ENCODE measurements at regions not wholly inside any gene's neighbourhood (a gene's known extent, or its start where the extent isn't known, plus 50 kb on each side); places are given as distances from the start of the nearest gene placed in this dataset.

DNA sequence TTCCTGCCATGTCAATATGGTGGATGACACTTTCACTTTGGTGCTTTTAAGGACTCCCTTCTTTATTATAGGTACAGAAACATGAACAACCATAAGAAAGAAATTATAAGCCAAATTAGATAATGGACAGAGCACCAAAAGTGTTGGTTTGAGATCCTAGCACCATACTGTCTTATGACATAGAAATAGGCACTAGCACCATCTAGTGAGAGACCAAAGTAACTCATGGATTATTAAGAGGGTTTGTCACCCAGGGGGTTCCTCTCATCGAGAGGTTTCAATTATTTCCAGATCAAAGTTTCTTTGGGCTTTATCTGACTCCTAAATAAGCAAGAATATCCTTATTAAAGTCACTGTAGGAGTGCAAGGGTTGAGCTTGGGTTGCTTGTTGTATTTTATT lies 153.0 kb upstream of the DIO2 start:
- intact Hi-C loops (cut with DNase I; ENCODE audit: low total_unique reads) = no loop called here

DNA sequence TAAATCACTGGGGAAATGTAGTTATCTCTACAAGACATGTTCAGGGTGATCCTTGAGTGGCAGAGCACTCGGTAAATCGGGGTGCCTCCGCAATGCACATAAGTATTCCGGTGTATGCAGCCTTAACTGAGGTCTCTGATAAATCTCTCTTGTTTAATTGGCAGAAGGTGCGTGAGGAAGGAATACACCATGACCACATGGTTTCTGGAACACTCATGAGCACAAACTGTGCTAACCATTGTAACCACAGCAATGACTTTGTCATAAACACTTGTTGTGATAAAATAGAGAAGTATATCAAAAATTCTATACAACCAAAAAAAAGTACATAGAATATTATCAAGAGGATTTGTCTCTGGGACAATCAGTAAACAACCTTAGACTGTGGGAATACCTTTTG lies 146.8 kb upstream of the DIO2 start:
- intact Hi-C loops (cut with DNase I; ENCODE audit: low total_unique reads) = no loop called here
- no peak for DNase-seq
- WGBS, 5 donors = 73 to 95% (median 84%) methylated on average over 5 of the region's 5 CpGs
- no peaks in the 10 kb centered on the region for H3K27me3 ChIP-seq
- no peaks in the 10 kb centered on the region for H3K36me3 ChIP-seq
- H3K9me3 ChIP-seq = no peaks in the 10 kb centered on the region
- no peaks in the 10 kb centered on the region for H3K4me1 ChIP-seq
- H3K27ac ChIP-seq = no peak overlapping the region
- TF ChIP-seq, protein P1, sequence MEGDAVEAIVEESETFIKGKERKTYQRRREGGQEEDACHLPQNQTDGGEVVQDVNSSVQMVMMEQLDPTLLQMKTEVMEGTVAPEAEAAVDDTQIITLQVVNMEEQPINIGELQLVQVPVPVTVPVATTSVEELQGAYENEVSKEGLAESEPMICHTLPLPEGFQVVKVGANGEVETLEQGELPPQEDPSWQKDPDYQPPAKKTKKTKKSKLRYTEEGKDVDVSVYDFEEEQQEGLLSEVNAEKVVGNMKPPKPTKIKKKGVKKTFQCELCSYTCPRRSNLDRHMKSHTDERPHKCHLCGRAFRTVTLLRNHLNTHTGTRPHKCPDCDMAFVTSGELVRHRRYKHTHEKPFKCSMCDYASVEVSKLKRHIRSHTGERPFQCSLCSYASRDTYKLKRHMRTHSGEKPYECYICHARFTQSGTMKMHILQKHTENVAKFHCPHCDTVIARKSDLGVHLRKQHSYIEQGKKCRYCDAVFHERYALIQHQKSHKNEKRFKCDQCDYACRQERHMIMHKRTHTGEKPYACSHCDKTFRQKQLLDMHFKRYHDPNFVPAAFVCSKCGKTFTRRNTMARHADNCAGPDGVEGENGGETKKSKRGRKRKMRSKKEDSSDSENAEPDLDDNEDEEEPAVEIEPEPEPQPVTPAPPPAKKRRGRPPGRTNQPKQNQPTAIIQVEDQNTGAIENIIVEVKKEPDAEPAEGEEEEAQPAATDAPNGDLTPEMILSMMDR (IDR thresholded peaks at IDR 0.05) = no peak
- TF ChIP-seq EP300 (IDR thresholded peaks at IDR 0.05) (no peak), POLR2AphosphoS5 (IDR thresholded peaks at IDR 0.05) (no peak), POLR2A (IDR thresholded peaks at IDR 0.05) (no peak)
- H3K4me3 ChIP-seq = no peak overlapping the region

More for the DNA sequence above, 153.0 kb upstream of the DIO2 start:
- H3K27me3 ChIP-seq = no peaks in the 10 kb centered on the region
- no peaks in the 10 kb centered on the region for H3K9me3 ChIP-seq
- DNase-seq = no peak
- WGBS, 5 donors = 38 to 65% (median 49%) methylated on average over 1 of the region's 1 CpG
- H3K36me3 ChIP-seq = no peaks in the 10 kb centered on the region
- H3K4me3 ChIP-seq = no peak overlapping the region
- H3K4me1 ChIP-seq = no peaks in the 10 kb centered on the region
- TF ChIP-seq, protein P1 (IDR thresholded peaks at IDR 0.05) = no peak
- TF ChIP-seq EP300 (IDR thresholded peaks at IDR 0.05) = no peak
- TF ChIP-seq POLR2A (IDR thresholded peaks at IDR 0.05) = no peak
- no peak for TF ChIP-seq POLR2AphosphoS5 (IDR thresholded peaks at IDR 0.05)
- H3K27ac ChIP-seq = no peak overlapping the region

DNA sequence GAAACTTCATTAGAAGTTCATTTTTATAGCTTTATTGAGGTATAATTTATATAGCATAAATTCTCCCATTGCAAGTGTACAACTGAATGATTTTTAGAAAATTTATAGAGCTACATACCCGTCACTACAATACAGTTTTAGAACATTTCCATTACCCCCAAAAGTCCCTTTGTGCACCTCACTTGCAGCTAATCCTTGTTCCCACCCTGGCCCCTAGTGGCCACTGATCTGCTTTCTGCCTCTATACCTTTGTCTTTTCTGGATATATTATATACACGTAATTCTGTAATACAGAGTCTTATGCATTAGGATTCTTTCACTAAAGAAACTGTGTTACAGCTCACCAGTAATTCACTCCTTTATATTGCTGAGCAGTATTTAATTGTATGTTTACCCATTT lies 145.1 kb upstream of the DIO2 start:
- no peaks in the 10 kb centered on the region for H3K4me1 ChIP-seq
- TF ChIP-seq, protein P1 (IDR thresholded peaks at IDR 0.05) = peak in 1 of 7 experiments; percentile 18
- no peak for TF ChIP-seq POLR2AphosphoS5 (IDR thresholded peaks at IDR 0.05)
- H3K27ac ChIP-seq = no peak overlapping the region
- H3K27me3 ChIP-seq = no peaks in the 10 kb centered on the region
- no peaks in the 10 kb centered on the region for H3K36me3 ChIP-seq
- no peak overlapping the region for H3K4me3 ChIP-seq
- H3K9me3 ChIP-seq = no peaks in the 10 kb centered on the region
- intact Hi-C loops (cut with DNase I; ENCODE audit: low total_unique reads) = no loop called here
- peak in 1 of 2 donors; percentile 10 for DNase-seq
- 64 to 88% (median 75%) methylated on average over 2 of the region's 2 CpGs for WGBS, 5 donors

DNA sequence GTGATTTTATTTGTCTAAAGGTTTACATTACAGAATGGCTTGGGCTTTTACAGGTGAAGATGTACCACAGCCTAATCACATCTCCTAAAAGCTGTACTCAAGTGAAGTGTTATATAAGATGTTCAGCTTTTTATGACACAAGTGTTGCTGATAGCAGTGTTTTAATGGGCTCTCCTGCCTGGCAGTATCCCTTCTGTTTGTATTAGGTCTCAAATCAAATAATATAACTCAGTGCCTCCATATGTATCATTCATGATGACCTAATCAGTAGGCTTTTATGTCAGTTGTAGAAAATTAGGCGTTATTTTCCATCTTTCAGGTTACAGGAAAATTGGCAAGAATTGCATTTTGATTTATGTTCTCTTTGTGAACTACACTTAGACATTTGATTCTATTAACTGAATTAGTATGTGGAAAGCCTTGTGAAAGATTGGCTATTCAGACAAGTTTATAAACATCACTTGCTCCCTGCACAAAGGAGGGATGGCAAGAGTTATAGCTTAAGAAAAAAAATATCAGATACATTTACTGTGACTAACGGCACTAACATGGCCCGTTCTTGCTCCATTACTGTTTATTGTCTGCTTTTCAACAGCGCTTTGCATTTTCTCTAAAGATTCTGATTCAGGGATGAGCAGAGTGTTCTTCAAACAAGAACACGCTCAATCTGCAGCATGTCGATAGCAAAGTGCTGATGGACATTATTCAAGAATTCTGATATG lies 143.7 kb upstream of the DIO2 start:
- intact Hi-C loops (cut with DNase I; ENCODE audit: low total_unique reads) = no loop called here
- H3K9me3 ChIP-seq = no peaks in the 10 kb centered on the region
- 72 to 91% (median 85%) methylated on average over 6 of the region's 6 CpGs for WGBS, 5 donors
- no peaks in the 10 kb centered on the region for H3K36me3 ChIP-seq
- no peaks in the 10 kb centered on the region for H3K4me1 ChIP-seq
- no peak for DNase-seq
- TF ChIP-seq, protein P1 (IDR thresholded peaks at IDR 0.05) = no peak
- TF ChIP-seq POLR2AphosphoS5 (IDR thresholded peaks at IDR 0.05) (no peak), POLR2A (IDR thresholded peaks at IDR 0.05) (no peak), EP300 (IDR thresholded peaks at IDR 0.05) (no peak)
- H3K27ac ChIP-seq = no peak overlapping the region
- H3K27me3 ChIP-seq = no peaks in the 10 kb centered on the region
- no peak overlapping the region for H3K4me3 ChIP-seq

Data from stomach (tissue), 8 donors.